MCF 10A (cell line): ENCODE measurements at regions not wholly inside any gene's neighbourhood (a gene's known extent, or its start where the extent isn't known, plus 50 kb on each side); places are given as distances from the start of the nearest gene placed in this dataset.

Experiments
- BruUV-seq: library from RNA; stranded (reverse); fragments of 400-500 nt; replicated peaks from 2 replicates; lab custom pipeline; 2021; lab: Mats Ljungman, UMichigan
- CTCF ChIA-PET: fragments of 300-600 bp; sonication (Branson Sonifier 250); formaldehyde crosslinking; extraction: SDS; loops from one replicate; lab custom pipeline; 2021; ENCODE audit warnings: antibody characterized with exemption, inconsistent platforms; lab: Yijun Ruan, JAX
- POLR2A ChIA-PET: fragments of 300-600, 350-650 bp; sonication (Branson Sonifier 250); formaldehyde crosslinking; extraction: SDS; loops from one replicate; lab custom pipeline; 2020; ENCODE audit warnings: antibody characterized with exemption, inconsistent platforms; lab: Yijun Ruan, JAX
- DNase-seq: peaks from one replicate; pipeline ENCODE4 v3.0.0-alpha.2; 2018; ENCODE audit not compliant: unreplicated experiment
- H3K27ac Mint-ChIP-seq: one replicate; pipeline ENCODE4 v1.8.0; 2022; ENCODE audit warnings: mild to moderate bottlenecking, low read depth, mixed read lengths; ENCODE audit not compliant: unreplicated experiment
- H3K27me3 Mint-ChIP-seq: one replicate; pipeline ENCODE4 v1.8.0; 2022; ENCODE audit warnings: mixed read lengths; ENCODE audit not compliant: insufficient read depth, unreplicated experiment
- H3K36me3 Mint-ChIP-seq: one replicate; pipeline ENCODE4 v1.8.0; 2022; ENCODE audit warnings: mild to moderate bottlenecking, moderate library complexity, mixed read lengths; ENCODE audit not compliant: insufficient read depth, unreplicated experiment
- H3K4me1 Mint-ChIP-seq: one replicate; pipeline ENCODE4 v1.8.0; 2022; ENCODE audit warnings: mixed read lengths; ENCODE audit not compliant: insufficient read depth, unreplicated experiment
- H3K4me3 Mint-ChIP-seq: one replicate; pipeline ENCODE4 v1.8.0; 2022; ENCODE audit warnings: mild to moderate bottlenecking, moderate library complexity, mixed read lengths; ENCODE audit not compliant: unreplicated experiment
- H3K9me3 Mint-ChIP-seq: one replicate; pipeline ENCODE4 v1.8.0; 2022; ENCODE audit warnings: mixed read lengths; ENCODE audit not compliant: unreplicated experiment
- CTCF ChIP-seq: fragments of 200-600 bp; IDR thresholded peaks from one replicate; pipeline ENCODE4 v1.8.0; 2022; ENCODE audit warnings: antibody characterized with exemption, mild to moderate bottlenecking; ENCODE audit not compliant: unreplicated experiment
- intact Hi-C: fragments of 100-400 bp; cut with micrococcal nuclease; formaldehyde crosslinking; loops from 2 replicates; pipeline ENCODE4 v1.14.1; 2022

- no TSS peak for BruUV-seq
- TF ChIP-seq CTCF = no peak
- Mint-ChIP-seq H3K4me1 (peaks cover 11% of the 10 kb centered on the region), H3K9me3 (no peaks in the 10 kb centered on the region), H3K27me3 (no peaks in the 10 kb centered on the region), H3K27ac (no peak overlapping the region), H3K36me3 (no peaks in the 10 kb centered on the region), H3K4me3 (no peak overlapping the region)
- ChIA-PET POLR2A (interaction anchor here (0.6 to 1.0 kb wide), 2 partner anchors 13 to 75 kb away, joined by 3 read pairs; no protein-coding TSS in a partner anchor), CTCF (interaction anchor here (0.6 kb wide), 1 partner anchor 372 kb away, joined by 3 read pairs; no protein-coding TSS in a partner anchor)
- DNase-seq = no peak
- intact Hi-C loops = no loop called here
These were observed 183.9 kb upstream of the BMP4 start for GRCh38 chr14:54140551-54140950.

GRCh38 chr14:54146601-54147000 lies 190.0 kb upstream of the BMP4 start:
- peaks cover 22% of the 10 kb centered on the region for H3K4me1 Mint-ChIP-seq
- H3K36me3 Mint-ChIP-seq = no peaks in the 10 kb centered on the region
- DNase-seq = peak; percentile 6
- peak overlapping the region; percentile 2 for H3K27ac Mint-ChIP-seq
- no peaks in the 10 kb centered on the region for H3K27me3 Mint-ChIP-seq
- intact Hi-C loops = no loop called here
- no peak for TF ChIP-seq CTCF
- peaks cover 8% of the 10 kb centered on the region for H3K9me3 Mint-ChIP-seq
- CTCF ChIA-PET = interaction anchor here (1.1 to 1.5 kb wide), 2 partner anchors 9 to 29 kb away, joined by 3 read pairs; no protein-coding TSS in a partner anchor
- POLR2A ChIA-PET = interaction anchor here (0.6 kb wide), 1 partner anchor 52 kb away, joined by 3 read pairs; no protein-coding TSS in a partner anchor
- no TSS peak for BruUV-seq
- H3K4me3 Mint-ChIP-seq = no peak overlapping the region

- Mint-ChIP-seq H3K36me3 (no peaks in the 10 kb centered on the region), H3K9me3 (peaks cover 8% of the 10 kb centered on the region), H3K4me3 (no peak overlapping the region), H3K27ac (peak overlapping the region; percentile 2), H3K27me3 (no peaks in the 10 kb centered on the region), H3K4me1 (peaks cover 22% of the 10 kb centered on the region)
- peak; percentile 77 for DNase-seq
- TF ChIP-seq CTCF = no peak
- no TSS peak for BruUV-seq
- CTCF ChIA-PET = no interaction called here
- POLR2A ChIA-PET = interaction anchor here (0.9 kb wide), 1 partner anchor 14 kb away, joined by 3 read pairs; no protein-coding TSS in a partner anchor
- intact Hi-C loops = no loop called here
These were observed 190.7 kb upstream of the BMP4 start for GRCh38 chr14:54147282-54147681.

- CTCF ChIA-PET = no interaction called here
These were observed 191.1 kb upstream of the BMP4 start for GRCh38 chr14:54147758-54148157.

More at GRCh38 chr14:54147758-54148157, 191.1 kb upstream of the BMP4 start:
- POLR2A ChIA-PET = interaction anchor here (0.8 to 0.9 kb wide), 2 partner anchors 9 to 14 kb away, joined by 3 read pairs; no protein-coding TSS in a partner anchor
- Mint-ChIP-seq H3K4me3 (no peak overlapping the region), H3K27ac (peak overlapping the region; percentile 2), H3K9me3 (peaks cover 8% of the 10 kb centered on the region), H3K4me1 (peaks cover 22% of the 10 kb centered on the region), H3K27me3 (no peaks in the 10 kb centered on the region), H3K36me3 (no peaks in the 10 kb centered on the region)
- no peak for DNase-seq
- intact Hi-C loops = no loop called here
- no TSS peak for BruUV-seq
- no peak for TF ChIP-seq CTCF
